GM19239 (cell line): ENCODE measurements at regions not wholly inside any gene's neighbourhood (a gene's known extent, or its start where the extent isn't known, plus 50 kb on each side); places are given as distances from the start of the nearest gene placed in this dataset.
"Not testable (repeated sequence)": the region's sequence is repeated elsewhere in the genome, so short reads cannot be mapped to it uniquely, and the experiment has no call there.

Source experiments
- DNase-seq: peaks from one replicate; pipeline ENCODE4 v3.0.0; 2011; ENCODE audit warnings: low spot score; ENCODE audit not compliant: insufficient read length
- FAIRE-seq: peaks from 2 replicates; lab custom pipeline; 2011; peaks lifted over from hg19 to GRCh38; lab: Jason Lieb, UNC

DNA sequence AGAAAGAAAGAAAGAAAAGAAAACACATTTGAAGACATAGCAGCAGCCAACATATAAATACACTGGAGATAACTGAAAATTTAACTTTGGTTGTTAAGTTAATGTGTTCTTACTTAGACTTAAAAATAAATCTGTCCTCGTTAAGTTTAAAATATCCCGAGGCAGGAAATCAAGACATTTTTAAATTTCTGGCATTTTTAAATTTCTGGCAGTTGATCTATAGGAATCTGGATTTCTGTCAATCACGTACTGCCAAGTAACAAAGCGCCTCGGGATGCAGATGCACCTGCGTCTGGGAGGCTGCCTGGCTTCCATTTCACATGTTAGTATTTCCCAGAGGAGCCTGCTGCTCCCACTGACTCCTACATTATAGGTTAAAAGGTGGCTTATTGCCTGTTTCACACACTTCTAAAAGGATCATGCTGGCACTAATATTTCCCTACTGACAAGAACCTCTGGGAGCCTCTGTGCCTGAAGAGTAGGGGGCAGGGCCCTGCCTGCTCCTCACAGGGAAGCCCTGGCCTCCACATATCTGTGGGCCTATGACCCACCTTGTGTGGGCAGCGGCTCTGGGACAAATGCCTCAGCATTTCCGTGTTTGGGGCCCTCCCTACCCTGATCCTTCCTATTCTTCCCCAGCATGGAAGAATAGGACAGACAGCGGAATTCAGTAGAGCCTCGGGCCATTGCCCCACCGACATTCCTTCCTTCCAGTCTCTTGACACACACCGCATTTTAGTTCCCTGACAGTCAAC is 62.8 kb upstream of the ATP12A start:
- no peak for DNase-seq
- FAIRE-seq, result peak; percentile 57

DNA sequence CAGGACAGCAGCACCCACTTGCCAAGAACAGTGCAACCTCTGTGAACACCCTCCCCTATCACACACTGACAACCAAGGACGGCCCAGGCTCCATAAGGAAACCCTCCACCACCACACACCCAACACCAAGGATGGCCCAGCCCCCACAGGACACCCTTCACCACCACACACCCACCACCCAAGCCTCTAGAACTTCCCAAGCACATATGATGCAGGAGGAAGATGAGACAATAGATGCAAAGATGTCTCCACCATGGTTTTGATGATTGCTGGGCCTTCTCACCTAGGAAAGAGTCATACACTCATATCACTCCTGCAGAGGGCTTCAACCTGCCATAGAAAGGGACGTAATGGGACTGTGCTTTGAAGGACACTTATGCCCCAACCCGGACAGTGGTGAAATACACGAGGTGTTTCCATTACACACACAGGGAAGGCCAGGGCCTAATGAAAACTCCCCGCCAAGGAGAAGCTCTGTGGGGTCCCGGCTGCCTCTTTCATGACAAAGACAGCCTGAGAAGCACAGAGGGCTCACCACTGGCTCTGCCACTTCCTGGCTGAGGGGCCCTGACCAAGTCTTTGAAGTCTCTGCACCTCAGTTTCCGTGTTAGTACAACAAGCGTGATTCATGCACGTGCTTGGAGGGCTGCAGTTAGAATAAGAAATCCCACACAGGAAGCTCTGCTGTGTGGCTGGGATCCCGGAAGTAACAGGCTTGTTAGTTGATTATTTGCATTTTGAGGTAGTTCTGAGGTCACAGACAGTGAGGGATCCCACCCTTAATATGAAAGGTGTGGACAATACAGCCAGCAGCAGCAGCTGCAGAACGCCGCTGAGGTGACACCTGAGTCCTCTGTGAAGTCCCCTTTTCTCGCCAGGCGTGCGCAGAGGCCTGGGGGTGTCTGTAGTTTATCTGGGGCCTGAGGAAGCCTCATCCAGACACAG is 61.9 kb upstream of the ATP12A start:
- DNase-seq, result peak; percentile 44
- peak; percentile 87 for FAIRE-seq

- DNase-seq, result no peak
- FAIRE-seq, result peak; percentile 40
These were observed 60.9 kb upstream of the ATP12A start for GRCh38 chr13:24619282-24619681.

DNA sequence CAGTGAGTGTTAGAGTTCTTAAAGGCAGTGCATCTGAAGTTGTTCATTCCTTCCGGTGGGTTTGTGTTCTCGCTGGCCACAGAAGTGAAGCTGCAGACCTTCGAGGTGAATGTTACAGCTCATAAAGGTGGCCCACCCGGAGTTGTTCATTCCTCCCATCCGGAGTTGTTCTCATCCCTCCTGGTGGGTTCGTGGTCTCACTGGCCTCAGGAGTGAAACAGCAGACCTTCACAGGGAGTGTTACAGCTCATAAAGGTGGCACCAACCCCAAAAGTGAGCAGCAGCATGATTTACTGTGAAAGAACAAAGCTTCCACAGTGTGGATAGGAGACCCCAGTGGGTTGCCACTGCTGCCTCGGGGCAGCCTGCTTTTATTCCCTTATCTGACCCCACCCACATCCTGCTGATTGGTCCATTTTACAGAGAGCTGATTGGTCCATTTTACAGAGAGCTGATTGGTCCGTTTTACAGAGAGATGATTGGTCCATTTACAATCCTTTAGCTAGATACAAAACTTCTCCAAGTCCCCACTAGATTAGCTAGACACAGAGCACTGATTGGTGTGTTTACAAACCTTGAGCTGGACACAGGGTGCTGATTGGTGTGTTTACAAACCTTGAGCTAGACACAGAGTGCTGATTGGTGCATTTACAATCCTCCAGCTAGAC is 57.6 kb upstream of the ATP12A start:
- not testable (repeated sequence) for FAIRE-seq, DNase-seq

GRCh38 chr13:24623149-24623665 is 57.0 kb upstream of the ATP12A start:
- FAIRE-seq (no peak), DNase-seq (no peak)

DNA sequence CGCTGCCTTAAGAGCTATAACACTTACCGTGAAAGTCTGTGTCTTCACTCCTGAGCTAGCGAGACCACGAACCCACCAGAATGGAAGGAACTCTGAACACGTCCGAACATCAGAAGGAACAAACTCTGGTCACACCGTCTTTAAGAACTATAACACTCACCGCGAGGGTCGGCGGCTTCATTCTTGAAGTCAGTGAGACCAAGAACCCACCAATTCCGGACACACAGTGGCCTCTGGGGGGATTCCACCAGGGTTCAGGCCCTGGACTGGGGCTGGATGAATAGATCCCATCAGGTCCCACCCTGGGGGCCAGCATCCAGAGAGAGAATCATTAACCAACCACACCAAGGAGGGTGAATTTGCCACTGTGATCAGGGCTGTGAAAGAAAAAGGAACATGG is 55.8 kb upstream of the ATP12A start:
- FAIRE-seq, result no peak
- no peak for DNase-seq

- FAIRE-seq, result no peak
These were observed 55.4 kb upstream of the ATP12A start for GRCh38 chr13:24624801-24625231.

DNA sequence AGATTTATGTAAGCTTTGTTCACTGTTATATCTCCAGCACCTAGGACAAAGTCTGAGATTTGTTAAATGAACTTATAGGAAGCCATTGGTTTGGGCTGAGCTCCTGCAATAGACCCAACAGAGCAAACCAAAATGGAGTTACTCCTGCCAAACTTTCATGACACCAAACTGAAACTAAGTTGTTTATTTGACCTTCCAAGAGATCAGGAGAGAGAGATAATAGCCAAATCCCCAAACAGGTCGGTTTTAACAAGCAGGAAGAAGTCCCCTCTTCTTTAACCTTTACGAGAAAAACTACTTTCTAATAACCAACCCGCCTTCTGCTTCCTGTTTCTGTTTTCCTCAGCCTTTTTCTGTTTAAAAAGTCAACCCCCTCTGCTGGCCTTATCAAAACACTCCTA is 54.9 kb upstream of the ATP12A start:
- DNase-seq (no peak), FAIRE-seq (peak; percentile 78)

More at GRCh38 chr13:24624801-24625231, 55.4 kb upstream of the ATP12A start:
- DNase-seq, result no peak

DNA sequence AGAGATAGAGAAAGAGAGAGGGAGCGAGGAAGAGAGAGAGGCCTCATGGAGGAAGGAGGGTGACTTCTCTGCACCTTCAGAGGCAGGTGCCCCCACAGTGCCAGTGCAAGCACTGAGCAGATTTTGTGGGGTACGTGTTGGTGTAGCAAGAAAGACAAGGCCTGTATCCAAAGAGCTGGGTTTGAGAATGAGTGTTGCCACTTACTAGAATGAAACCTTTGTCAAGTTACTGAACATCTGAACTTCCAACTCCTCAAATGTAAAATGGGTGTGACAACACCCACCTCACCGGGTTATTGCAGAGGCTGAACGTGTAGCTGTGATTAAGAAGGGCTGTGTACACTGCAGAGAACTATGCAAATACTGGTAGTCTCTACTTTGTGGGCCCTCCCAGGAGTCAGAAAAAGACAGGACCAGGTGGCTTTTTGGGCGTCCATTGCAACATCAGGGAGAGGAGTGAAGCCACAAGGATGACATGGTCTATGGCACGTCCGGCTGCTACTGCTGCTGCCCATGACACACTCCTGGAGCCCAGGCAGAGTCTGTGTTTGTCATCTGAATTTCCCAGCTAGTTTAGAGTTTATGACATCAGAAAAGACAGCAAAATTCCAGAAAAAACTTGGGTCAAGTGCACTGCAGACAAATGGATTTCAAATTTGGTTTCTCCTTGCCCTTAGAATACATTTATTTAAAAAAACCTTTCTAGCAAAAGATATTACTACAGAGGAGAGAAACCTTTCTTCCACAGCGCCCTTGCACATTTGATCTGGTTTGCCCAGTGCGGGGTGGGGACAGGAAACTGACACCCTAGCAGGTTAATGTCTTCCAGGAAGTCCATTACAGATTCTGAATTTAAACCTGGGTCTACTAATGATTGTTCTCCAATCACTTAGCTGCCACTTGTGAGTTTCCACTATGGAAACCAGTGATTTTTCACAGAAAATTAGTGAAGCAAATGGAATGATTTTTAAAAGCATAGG is 54.0 kb upstream of the ATP12A start:
- FAIRE-seq (peak; percentile 77), DNase-seq (no peak)

GRCh38 chr13:24627090-24627714 is 53.0 kb upstream of the ATP12A start:
- FAIRE-seq (no peak), DNase-seq (no peak)

DNA sequence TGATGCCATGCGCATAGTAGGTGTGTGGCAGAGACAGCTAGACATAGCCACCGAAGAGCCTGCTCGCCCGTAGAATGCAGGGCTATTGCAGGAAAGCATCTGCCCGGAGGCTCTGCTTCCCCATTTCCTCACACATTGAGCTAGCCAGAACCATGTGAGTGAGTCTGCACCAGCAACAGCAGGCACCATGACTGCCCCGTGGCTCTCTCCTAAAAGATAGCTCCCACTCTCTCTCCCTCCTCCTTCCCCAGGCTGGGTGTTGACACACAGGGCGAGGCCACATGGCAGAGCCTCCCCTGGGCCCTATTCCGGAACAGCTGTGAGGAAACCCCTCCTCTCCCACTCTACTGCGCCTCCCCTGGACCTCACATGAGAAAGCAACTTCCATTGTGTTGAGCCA is 52.3 kb upstream of the ATP12A start:
- FAIRE-seq, result no peak
- DNase-seq, result no peak

GRCh38 chr13:24629320-24629719 is 50.9 kb upstream of the ATP12A start:
- DNase-seq (no peak), FAIRE-seq (no peak)

DNA sequence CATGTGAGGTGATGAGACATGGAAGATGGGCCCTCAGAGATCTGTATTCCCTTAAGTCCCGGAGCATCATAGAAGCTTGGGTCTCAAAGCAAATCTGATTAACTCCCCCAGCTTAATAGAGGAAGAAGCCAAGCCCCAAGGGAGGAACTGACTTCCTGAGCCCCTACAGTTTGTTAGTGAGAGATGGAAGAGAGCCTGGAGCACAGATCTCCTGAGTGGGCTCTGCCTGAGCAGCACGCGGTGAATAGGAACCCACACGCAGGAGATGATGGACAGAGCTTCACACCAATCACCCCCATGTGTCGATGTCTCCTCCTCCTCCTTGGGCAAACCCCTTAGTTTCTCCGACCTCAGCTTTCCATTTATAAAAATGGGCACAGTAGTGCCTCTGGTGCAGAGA is 50.1 kb upstream of the ATP12A start:
- DNase-seq, result no peak
- no peak for FAIRE-seq
